ENCODE measurements at regions not wholly inside any gene's neighbourhood (a gene's known extent, or its start where the extent isn't known, plus 50 kb on each side); places are given as distances from the start of the nearest gene placed in this dataset.

DNA sequence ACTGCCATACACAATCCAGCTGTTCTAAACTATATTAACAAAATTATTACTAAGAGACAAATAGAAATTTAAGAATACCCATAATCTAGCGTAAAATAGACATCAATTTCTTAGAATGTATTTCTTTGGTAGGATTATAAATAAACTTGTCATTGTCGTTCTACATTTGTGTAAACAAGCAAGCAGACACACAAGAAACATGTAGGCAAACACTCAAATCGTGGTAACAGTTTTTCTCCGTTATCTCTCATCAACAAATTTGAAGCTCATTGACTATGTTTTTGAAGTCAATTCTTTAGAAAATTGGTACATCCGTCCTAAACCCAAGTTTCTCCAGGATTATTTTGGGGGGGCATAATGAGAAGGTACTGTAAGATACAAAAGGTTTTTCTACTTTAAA, 832.2 kb downstream of the DTWD2 start:
- TF ChIP-seq, protein P1, sequence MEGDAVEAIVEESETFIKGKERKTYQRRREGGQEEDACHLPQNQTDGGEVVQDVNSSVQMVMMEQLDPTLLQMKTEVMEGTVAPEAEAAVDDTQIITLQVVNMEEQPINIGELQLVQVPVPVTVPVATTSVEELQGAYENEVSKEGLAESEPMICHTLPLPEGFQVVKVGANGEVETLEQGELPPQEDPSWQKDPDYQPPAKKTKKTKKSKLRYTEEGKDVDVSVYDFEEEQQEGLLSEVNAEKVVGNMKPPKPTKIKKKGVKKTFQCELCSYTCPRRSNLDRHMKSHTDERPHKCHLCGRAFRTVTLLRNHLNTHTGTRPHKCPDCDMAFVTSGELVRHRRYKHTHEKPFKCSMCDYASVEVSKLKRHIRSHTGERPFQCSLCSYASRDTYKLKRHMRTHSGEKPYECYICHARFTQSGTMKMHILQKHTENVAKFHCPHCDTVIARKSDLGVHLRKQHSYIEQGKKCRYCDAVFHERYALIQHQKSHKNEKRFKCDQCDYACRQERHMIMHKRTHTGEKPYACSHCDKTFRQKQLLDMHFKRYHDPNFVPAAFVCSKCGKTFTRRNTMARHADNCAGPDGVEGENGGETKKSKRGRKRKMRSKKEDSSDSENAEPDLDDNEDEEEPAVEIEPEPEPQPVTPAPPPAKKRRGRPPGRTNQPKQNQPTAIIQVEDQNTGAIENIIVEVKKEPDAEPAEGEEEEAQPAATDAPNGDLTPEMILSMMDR (IDR thresholded peaks at IDR 0.05), result no peak
- TF ChIP-seq POLR2A (IDR thresholded peaks at IDR 0.05), result no peak
- no peak for TF ChIP-seq POLR2AphosphoS5 (IDR thresholded peaks at IDR 0.05; ENCODE audit: insufficient read depth in 1 of 2, low read depth in 1 of 2)

Data from vagina (tissue), 2 donors.